CD14-positive monocyte (primary cell): ENCODE measurements at regions not wholly inside any gene's neighbourhood (a gene's known extent, or its start where the extent isn't known, plus 50 kb on each side); places are given as distances from the start of the nearest gene placed in this dataset.

Experiments
- DNase-seq, 3 donors: peaks; one replicate each; pipeline ENCODE4 v3.0.0-alpha.2; 2011 to 2022
- H2AFZ ChIP-seq: 2 replicates; pipeline ENCODE4 v1.6.0; 2012; ENCODE audit warnings: mild to moderate bottlenecking, low read depth, low read length, inconsistent platforms; ENCODE audit not compliant: insufficient read depth, poor library complexity, severe bottlenecking
- H3K27ac ChIP-seq, 2 donors: 1 replicate in 1 of 2; 2 replicates in 1 of 2; pipeline ENCODE4 v1.5.1; 2012 to 2013; ENCODE audit warnings: low read length in 2 of 2, control low read depth in 1 of 2, inconsistent platforms in 1 of 2, low read depth in 1 of 2, mild to moderate bottlenecking in 1 of 2
- H3K27me3 ChIP-seq, 2 donors: one replicate each; pipeline versions ENCODE4 v1.6.0 to v1.6.1; 2011 to 2013; ENCODE audit warnings: low read length in 2 of 2; ENCODE audit not compliant: control insufficient read depth in 2 of 2, insufficient read depth in 2 of 2
- H3K36me3 ChIP-seq, 2 donors: replicated peaks in 1 of 2; 1 replicate in 1 of 2; 2 replicates in 1 of 2; pipeline versions ENCODE4 v1.5.1 to v1.6.1; 2012 to 2013; ENCODE audit warnings: low read length in 2 of 2, control low read depth in 1 of 2, inconsistent platforms in 1 of 2, mild to moderate bottlenecking in 1 of 2; ENCODE audit not compliant: insufficient read depth in 2 of 2, control insufficient read depth in 1 of 2
- H3K4me1 ChIP-seq, 2 donors: 1 replicate in 1 of 2; 2 replicates in 1 of 2; pipeline versions ENCODE4 v1.5.1 to v1.6.1; 2012 to 2013; ENCODE audit warnings: low read length in 2 of 2, control low read depth in 1 of 2, inconsistent platforms in 1 of 2, mild to moderate bottlenecking in 1 of 2, moderate library complexity in 1 of 2; ENCODE audit not compliant: insufficient read depth in 2 of 2, control insufficient read depth in 1 of 2
- H3K4me2 ChIP-seq: replicated peaks from 2 replicates; pipeline ENCODE3; 2012; ENCODE audit warnings: low read length, moderate library complexity, mild to moderate bottlenecking; ENCODE audit not compliant: poor library complexity, severe bottlenecking; ENCODE audit errors: extremely low read depth
- H3K4me3 ChIP-seq, 3 experiments: fragments of 200-600 bp in 1 of 3; sonication (generic) in 1 of 3; replicated peaks in 1 of 3; 1 replicate in 2 of 3; 2 replicates in 1 of 3; pipeline ENCODE4 v1.5.1; 2011 to 2013; ENCODE audit warnings: low read length in 3 of 3, mild to moderate bottlenecking in 3 of 3, control low read depth in 2 of 3, low read depth in 2 of 3, inconsistent platforms in 1 of 3, moderate library complexity in 1 of 3
- H3K79me2 ChIP-seq: 2 replicates; pipeline ENCODE4 v1.6.0; 2012; ENCODE audit warnings: mild to moderate bottlenecking, control low read depth, inconsistent platforms, low read length, moderate library complexity; ENCODE audit not compliant: insufficient read depth
- H3K9ac ChIP-seq: 2 replicates; pipeline ENCODE4 v1.6.0; 2017; ENCODE audit warnings: low read length, mild to moderate bottlenecking; ENCODE audit not compliant: insufficient read depth, poor library complexity, severe bottlenecking
- H3K9me3 ChIP-seq, 2 donors: replicated peaks in 1 of 2; 1 replicate in 1 of 2; 2 replicates in 1 of 2; pipeline versions ENCODE4 v1.5.1 to v1.6.1; 2012 to 2013; ENCODE audit warnings: low read length in 2 of 2, control low read depth in 1 of 2; ENCODE audit not compliant: control insufficient read depth in 1 of 2, insufficient read depth in 1 of 2
- H4K20me1 ChIP-seq: 2 replicates; pipeline ENCODE4 v1.6.0; 2012; ENCODE audit warnings: mild to moderate bottlenecking, low read length, control low read depth, moderate library complexity; ENCODE audit not compliant: insufficient read depth
- H3K27ac Mint-ChIP-seq, 7 donors: one replicate each; pipeline ENCODE4 v1.8.0; 2020; ENCODE audit warnings: mild to moderate bottlenecking in 7 of 7, mixed read lengths in 7 of 7, moderate library complexity in 6 of 7, inconsistent platforms in 2 of 7
- H3K27me3 Mint-ChIP-seq, 3 donors: one replicate each; pipeline ENCODE4 v1.8.0; 2021 to 2022; ENCODE audit warnings: low read depth in 3 of 3, mild to moderate bottlenecking in 3 of 3, mixed read lengths in 3 of 3, moderate library complexity in 3 of 3, inconsistent platforms in 1 of 3
- H3K36me3 Mint-ChIP-seq, 2 donors: one replicate each; pipeline ENCODE4 v1.8.0; 2020; ENCODE audit warnings: mixed read lengths in 2 of 2, inconsistent platforms in 1 of 2, mild to moderate bottlenecking in 1 of 2
- H3K4me1 Mint-ChIP-seq: one replicate; pipeline ENCODE4 v1.8.0; 2020; ENCODE audit warnings: mild to moderate bottlenecking, mixed read lengths
- H3K4me3 Mint-ChIP-seq, 2 donors: one replicate each; pipeline ENCODE4 v1.8.0; 2020; ENCODE audit warnings: mild to moderate bottlenecking in 2 of 2, mixed read lengths in 2 of 2, moderate library complexity in 1 of 2
- H3K9me3 Mint-ChIP-seq, 7 donors: one replicate each; pipeline ENCODE4 v1.8.0; 2020 to 2022; ENCODE audit warnings: mixed read lengths in 7 of 7, mild to moderate bottlenecking in 6 of 7, moderate library complexity in 6 of 7, inconsistent platforms in 2 of 7
- CTCF ChIP-seq: fragments of 200-600 bp; IDR thresholded peaks from one replicate; pipeline ENCODE4 v1.8.0; 2022; ENCODE audit warnings: antibody characterized with exemption, mild to moderate bottlenecking
- WGBS: methylation state at CpG from one replicate; pipeline ENCODE4 v1.1.5; 2013; ENCODE audit warnings: missing lambda C conversion rate; ENCODE audit not compliant: insufficient coverage; 5-methylcytosine and 5-hydroxymethylcytosine counted together
- intact Hi-C, 2 donors: fragments of 100-400 bp; cut with micrococcal nuclease; formaldehyde crosslinking; loops; one replicate each; pipeline versions ENCODE4 v1.15.0 to v1.15.1; 2023

DNA sequence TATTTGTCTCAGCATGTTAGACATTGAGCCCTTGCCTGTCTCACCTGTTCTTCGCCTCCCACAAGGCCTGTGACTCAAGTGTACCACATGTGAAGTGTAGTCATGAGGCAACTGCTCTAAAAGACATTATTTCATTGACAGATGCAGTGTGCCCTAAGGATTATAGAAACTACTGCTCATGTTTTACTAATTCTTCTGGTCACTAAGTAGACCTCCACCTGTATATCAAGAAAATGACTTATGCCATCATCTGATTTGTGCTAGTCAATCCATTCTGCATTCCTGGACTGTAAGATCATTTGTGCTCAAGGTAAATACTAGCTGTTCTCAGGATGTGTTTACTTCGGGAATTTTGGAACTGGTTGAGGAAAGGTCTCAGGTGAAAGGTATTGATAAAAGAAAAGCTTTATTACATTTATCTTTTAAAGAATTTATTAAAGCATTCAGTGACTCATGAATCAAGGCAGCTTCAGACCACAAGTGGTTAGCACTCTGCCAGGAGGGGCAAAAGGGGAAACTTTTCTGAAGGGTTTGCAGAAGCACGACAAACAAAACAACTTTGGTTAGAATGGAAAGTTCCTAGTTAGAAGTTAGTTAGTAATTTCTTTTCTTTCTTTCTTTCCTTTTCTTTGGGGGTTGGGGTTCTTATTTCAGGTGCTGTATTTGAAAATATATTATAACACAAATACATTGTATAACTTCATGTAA, 465.3 kb upstream of the CBLB start:
- no peaks in the 10 kb centered on the region for H4K20me1 ChIP-seq
- Mint-ChIP-seq H3K4me1 (no peaks in the 10 kb centered on the region), H3K27ac (no peak overlapping the region), H3K36me3 (no peaks in the 10 kb centered on the region), H3K27me3 (peaks cover 0 to 2% (median 0%) of the 10 kb centered on the region in 3 donors), H3K9me3 (peaks cover 0 to 6% (median 0%) of the 10 kb centered on the region in 7 donors), H3K4me3 (no peak overlapping the region)
- no peaks in the 10 kb centered on the region for H3K79me2 ChIP-seq
- WGBS: no CpG with 5 or more reads among the region's 3 CpGs
- no peaks in the 10 kb centered on the region for H3K36me3 ChIP-seq
- H3K4me3 ChIP-seq: no peak overlapping the region
- H3K9me3 ChIP-seq: no peaks in the 10 kb centered on the region
- H3K4me1 ChIP-seq: no peaks in the 10 kb centered on the region
- TF ChIP-seq CTCF: no peak
- intact Hi-C loops: no loop called here
- H3K27ac ChIP-seq: no peak overlapping the region
- no peak overlapping the region for H2AFZ ChIP-seq
- H3K27me3 ChIP-seq: no peaks in the 10 kb centered on the region
- H3K4me2 ChIP-seq: no peak overlapping the region
- H3K9ac ChIP-seq: no peak overlapping the region
- DNase-seq: no peak

- H3K4me1 Mint-ChIP-seq: no peaks in the 10 kb centered on the region
- peaks cover 0 to 2% (median 0%) of the 10 kb centered on the region in 3 donors for H3K27me3 Mint-ChIP-seq
- Histone ChIP-seq H3K4me1 (no peaks in the 10 kb centered on the region), H3K4me2 (no peak overlapping the region), H3K79me2 (no peaks in the 10 kb centered on the region), H3K9me3 (no peaks in the 10 kb centered on the region), H4K20me1 (no peaks in the 10 kb centered on the region), H3K36me3 (no peaks in the 10 kb centered on the region), H2AFZ (no peak overlapping the region), H3K27ac (no peak overlapping the region), H3K27me3 (no peaks in the 10 kb centered on the region), H3K9ac (no peak overlapping the region), H3K4me3 (no peak overlapping the region)
- peaks cover 0 to 9% (median 0%) of the 10 kb centered on the region in 7 donors for H3K9me3 Mint-ChIP-seq
- intact Hi-C loops: no loop called here
- no CpG with 5 or more reads among the region's 2 CpGs for WGBS
- H3K27ac Mint-ChIP-seq: no peak overlapping the region
- no peaks in the 10 kb centered on the region for H3K36me3 Mint-ChIP-seq
- DNase-seq: no peak
- TF ChIP-seq CTCF: no peak
- H3K4me3 Mint-ChIP-seq: no peak overlapping the region
Measured at GRCh38 chr3:106336619-106337018, 467.8 kb upstream of the CBLB start.
